GM13977 (cell line): ENCODE measurements at regions not wholly inside any gene's neighbourhood (a gene's known extent, or its start where the extent isn't known, plus 50 kb on each side); places are given as distances from the start of the nearest gene placed in this dataset.
"Not testable (repeated sequence)": the region's sequence is repeated elsewhere in the genome, so short reads cannot be mapped to it uniquely, and the experiment has no call there.

Experiments
- DNase-seq: peaks from one replicate; pipeline ENCODE4 v3.0.0; 2012; ENCODE audit warnings: low spot score
- CTCF ChIP-seq: IDR thresholded peaks from 2 replicates; pipeline ENCODE4 v1.5.1; 2012; ENCODE audit warnings: mild to moderate bottlenecking, control low read depth; ENCODE audit not compliant: insufficient read depth; ENCODE audit errors: extremely low read depth, missing control alignments
- in situ Hi-C: fragments of 300-500 bp; cut with MboI; formaldehyde crosslinking; loops from one replicate; pipeline ENCODE4 v1.12.0; 2022; ENCODE audit warnings: low sequenced_read_pairs, low pct_unique_long_range_greater_than_20kb, mixed read lengths, inconsistent platforms; ENCODE audit not compliant: unreplicated experiment

DNA sequence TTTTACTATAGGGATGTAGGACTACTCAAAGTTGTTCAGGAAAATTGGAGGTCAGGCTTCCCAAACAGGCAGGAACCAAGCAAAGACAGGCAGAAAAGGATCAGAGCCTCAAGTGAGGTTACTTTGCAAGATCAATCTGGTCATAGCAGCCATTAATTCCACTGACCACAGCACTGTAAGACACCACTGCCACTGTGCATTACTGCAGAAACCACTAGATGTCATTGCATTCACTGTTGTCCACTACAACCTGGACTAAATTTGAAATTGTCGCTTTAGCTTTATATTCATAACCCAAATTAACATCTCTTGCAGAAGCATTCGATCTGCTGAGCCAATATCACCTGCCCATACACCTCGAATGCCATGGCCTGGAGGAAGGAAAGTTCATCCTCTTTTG lies 126.9 kb upstream of the UFL1 start:
- DNase-seq = no peak
- in situ Hi-C loops = no loop called here
- peak; percentile 34 for TF ChIP-seq CTCF

DNA sequence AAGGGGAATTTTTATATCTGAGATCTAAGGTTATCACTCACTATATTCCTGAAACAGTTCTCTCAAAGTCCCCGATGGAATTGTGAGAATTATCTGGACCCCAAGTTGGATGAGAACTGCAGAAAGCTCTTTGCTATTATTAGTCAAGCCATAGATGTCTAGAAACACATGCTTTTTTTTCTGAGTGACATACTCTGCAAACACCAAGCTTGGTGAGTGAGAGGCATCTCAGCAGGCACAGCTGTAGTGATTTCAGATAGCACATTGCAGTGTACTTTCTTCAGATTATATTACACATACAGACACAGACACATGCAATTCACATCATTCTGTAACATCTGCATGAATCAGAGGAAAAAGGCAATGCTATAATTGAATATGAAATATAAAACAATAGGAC lies 111.1 kb upstream of the UFL1 start:
- in situ Hi-C loops = no loop called here
- no peak for TF ChIP-seq CTCF

DNA sequence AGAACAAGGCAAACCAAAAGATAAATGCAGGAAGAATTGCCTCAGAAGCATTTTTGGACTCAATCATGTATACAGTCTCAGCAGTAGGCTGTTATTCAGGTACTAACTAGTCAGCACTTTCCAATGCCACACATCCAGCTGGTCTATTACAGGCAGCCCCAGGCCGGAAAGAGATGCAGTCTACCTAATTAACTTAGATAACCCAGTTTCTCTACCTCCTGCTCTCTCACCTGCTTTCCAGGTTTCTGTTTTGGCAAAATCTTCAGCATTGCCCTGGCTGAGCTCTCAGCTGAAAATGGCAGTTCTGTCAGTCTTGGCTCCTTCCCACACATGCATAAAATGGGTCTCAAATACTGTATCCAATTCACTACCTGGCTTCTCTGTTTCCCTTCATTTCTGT lies 101.3 kb upstream of the UFL1 start:
- no peak for DNase-seq
- no peak for TF ChIP-seq CTCF

More for the DNA sequence above, 111.1 kb upstream of the UFL1 start:
- no peak for DNase-seq

GRCh38 chr6:96433950-96434349 lies 87.7 kb upstream of the UFL1 start:
- in situ Hi-C loops = no loop called here
- DNase-seq = no peak
- TF ChIP-seq CTCF = no peak

More for the DNA sequence above, 101.3 kb upstream of the UFL1 start:
- in situ Hi-C loops = no loop called here

DNA sequence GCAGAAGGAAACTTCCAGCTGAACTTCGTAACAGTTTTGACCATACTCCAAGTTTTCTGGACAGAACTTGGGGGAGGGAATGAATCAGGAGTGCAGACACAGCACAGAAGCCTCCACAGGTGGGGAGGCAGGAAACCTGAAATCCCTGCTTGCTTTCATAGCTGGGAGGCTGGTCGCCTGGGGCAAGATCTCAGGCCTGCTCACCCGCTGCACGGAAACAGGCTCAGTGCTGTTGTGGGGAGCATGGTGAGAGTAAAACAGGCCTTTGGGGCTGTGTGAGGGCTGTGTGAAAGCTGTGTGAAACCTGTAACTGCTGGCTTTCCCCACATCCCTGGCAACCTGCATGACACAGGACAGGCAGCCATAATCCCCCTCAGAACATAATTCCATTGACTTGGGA lies 85.2 kb upstream of the UFL1 start:
- no peak for TF ChIP-seq CTCF
- DNase-seq = no peak
- in situ Hi-C loops = no loop called here

DNA sequence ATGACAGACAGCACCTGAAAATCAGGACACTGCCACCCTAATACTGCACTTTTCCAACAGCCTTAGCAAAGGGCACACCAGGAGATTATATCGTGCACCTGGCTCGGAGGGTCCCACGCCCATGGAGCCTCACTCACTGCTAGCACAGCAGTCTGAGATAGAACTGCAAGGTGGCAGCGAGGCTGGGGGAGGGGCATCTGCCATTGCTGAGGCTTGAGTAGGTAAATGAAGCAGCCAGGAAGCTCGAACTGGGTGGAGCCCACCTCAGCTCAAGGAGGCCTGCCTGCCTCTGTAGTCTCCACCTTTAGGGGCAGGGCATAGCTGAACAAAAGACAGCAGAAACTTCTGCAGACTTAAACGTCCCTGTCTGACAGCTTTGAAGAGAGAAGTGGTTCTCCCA lies 84.4 kb upstream of the UFL1 start:
- DNase-seq, in situ Hi-C loops: not testable (repeated sequence)

DNA sequence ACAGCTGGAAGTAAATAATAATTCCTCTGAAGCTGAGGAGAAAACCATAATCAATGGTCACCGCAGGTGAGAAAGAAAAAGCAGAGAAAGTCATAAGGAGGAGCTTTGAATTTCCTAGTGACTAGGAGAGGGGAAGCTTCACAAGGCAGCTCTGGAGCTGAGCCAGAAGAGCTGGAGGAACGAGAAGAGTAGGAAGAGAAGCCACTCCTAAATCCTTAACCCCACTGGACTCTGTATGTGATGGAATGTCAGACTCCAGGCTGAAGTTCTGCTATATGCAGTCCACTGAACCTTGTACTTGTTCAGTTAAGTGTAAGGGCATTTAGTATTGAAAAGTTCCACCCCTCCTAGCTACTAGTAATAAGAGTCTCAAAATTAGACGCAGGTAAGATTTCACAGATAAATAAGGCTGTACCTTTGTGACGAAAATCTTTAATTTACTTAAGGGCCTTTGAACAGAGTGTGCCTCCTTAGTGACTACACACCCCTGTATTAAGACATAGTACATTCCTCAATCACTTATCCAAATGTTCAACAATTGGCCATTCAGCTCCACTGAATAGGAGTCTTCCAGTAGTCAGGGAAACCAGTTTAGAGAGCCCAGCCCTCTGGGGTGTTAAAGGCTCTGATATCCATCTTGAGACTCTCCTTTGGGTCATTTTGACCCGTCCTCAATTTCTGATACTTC lies 71.4 kb upstream of the UFL1 start:
- no peak for TF ChIP-seq CTCF
- in situ Hi-C loops = no loop called here
- DNase-seq = no peak
